HUES64 (cell line): ENCODE measurements at regions not wholly inside any gene's neighbourhood (a gene's known extent, or its start where the extent isn't known, plus 50 kb on each side); places are given as distances from the start of the nearest gene placed in this dataset.

Source experiments
- H3K27ac ChIP-seq: 2 replicates; pipeline ENCODE4 v1.7.0; 2013; ENCODE audit warnings: low read depth, low read length, inconsistent platforms
- H3K27me3 ChIP-seq: 2 replicates; pipeline ENCODE4 v1.6.1; 2013; ENCODE audit warnings: mild to moderate bottlenecking, low read length; ENCODE audit not compliant: insufficient read depth
- H3K36me3 ChIP-seq: 2 replicates; pipeline ENCODE4 v1.6.1; 2013; ENCODE audit warnings: mild to moderate bottlenecking, low read length; ENCODE audit not compliant: insufficient read depth
- H3K4me1 ChIP-seq: 2 replicates; pipeline ENCODE4 v1.6.1; 2013; ENCODE audit warnings: mild to moderate bottlenecking, low read length, moderate library complexity; ENCODE audit not compliant: insufficient read depth
- H3K4me3 ChIP-seq: 2 replicates; pipeline ENCODE4 v1.5.1; 2013; ENCODE audit warnings: mild to moderate bottlenecking, low read length, moderate library complexity
- H3K9ac ChIP-seq: 2 replicates; pipeline ENCODE4 v1.6.1; 2013; ENCODE audit warnings: mild to moderate bottlenecking, low read depth, low read length
- H3K9me3 ChIP-seq: 2 replicates; pipeline ENCODE4 v1.6.1; 2013; ENCODE audit warnings: low read depth, low read length; ENCODE audit not compliant: insufficient read depth
- WGBS: fragments of 150-250, 120-280 bp; methylation state at CpG from one replicate; pipeline ENCODE4 v1.1.7; 2013; ENCODE audit warnings: missing lambda C conversion rate; 5-methylcytosine and 5-hydroxymethylcytosine counted together

DNA sequence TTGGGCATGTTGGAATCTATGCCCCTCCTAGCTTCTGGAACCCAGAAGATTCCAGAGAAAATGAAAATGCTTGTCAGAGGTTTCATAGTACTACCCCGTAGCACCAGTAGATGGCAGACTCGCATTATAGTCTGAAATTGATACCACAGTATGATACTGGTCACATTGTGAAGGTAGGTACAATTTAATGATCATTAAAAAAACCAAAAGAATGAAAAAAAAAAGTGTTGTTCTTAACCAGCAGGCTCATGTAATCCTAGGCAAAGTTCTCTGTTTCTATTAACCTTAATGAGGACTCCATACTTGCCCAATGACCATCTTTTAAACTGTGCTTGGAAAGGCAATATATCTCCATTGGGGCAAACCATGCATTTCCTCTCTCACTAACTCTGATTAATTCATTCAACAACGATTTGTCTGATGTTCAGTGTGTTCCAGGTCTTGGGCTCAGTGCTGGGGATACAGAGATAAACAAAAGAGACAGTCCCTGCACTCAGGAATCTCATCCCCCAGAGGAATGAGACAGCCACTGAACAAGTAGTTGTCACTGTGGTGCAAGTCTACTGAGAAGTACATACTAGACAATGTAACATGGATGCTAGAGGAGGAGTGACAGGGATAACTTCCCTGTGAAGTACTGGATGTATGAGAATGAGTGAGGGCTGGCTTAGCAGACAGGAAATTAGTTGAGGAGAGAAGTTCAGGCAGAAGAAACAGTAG lies 223.5 kb upstream of the PHYHIPL start:
- WGBS: 6% methylated on average over 3 of the region's 3 CpGs
- H3K27ac ChIP-seq: no peak overlapping the region

GRCh38 chr10:58954178-58954577 lies 222.3 kb upstream of the PHYHIPL start:
- 98% methylated on average over 2 of the region's 2 CpGs for WGBS
- no peaks in the 10 kb centered on the region for H3K9me3 ChIP-seq
- no peaks in the 10 kb centered on the region for H3K36me3 ChIP-seq
- H3K27ac ChIP-seq: no peak overlapping the region
- peaks cover 10% of the 10 kb centered on the region; the same call in 1 of the 2 replicates for H3K27me3 ChIP-seq
- no peak overlapping the region for H3K4me3 ChIP-seq
- H3K4me1 ChIP-seq: no peaks in the 10 kb centered on the region
- no peak overlapping the region for H3K9ac ChIP-seq

More for the DNA sequence above, 223.5 kb upstream of the PHYHIPL start:
- Histone ChIP-seq H3K4me3 (no peak overlapping the region), H3K4me1 (no peaks in the 10 kb centered on the region), H3K9ac (no peak overlapping the region), H3K36me3 (no peaks in the 10 kb centered on the region), H3K9me3 (no peaks in the 10 kb centered on the region), H3K27me3 (peaks cover 2% of the 10 kb centered on the region; the same call in 1 of the 2 replicates)

DNA sequence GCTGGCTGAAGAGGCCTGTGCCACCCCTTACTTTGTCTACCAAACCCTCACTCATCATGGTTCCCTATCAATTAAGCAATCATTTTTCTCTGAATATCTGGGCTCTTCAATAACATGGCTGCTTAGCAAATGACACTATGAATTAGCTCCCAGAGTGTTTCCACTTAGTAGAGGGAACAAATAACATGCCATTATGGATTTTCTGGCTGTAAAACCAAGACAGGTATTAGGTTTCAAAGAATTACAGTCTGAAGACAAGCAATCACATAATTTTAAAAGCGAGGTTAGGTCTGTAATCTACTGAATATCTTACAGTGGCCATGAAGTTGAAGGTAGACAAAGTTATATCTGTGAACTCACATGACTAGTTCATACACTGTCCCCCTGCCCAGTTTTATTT lies 220.8 kb upstream of the PHYHIPL start:
- H3K9ac ChIP-seq: no peak overlapping the region
- no peak overlapping the region for H3K27ac ChIP-seq
- no peak overlapping the region for H3K4me3 ChIP-seq
- H3K9me3 ChIP-seq: no peaks in the 10 kb centered on the region
- H3K4me1 ChIP-seq: no peaks in the 10 kb centered on the region
- 100% methylated on average over 1 of the region's 1 CpG for WGBS
- H3K36me3 ChIP-seq: no peaks in the 10 kb centered on the region
- peaks cover 16% of the 10 kb centered on the region; the same call in 1 of the 2 replicates for H3K27me3 ChIP-seq

- Histone ChIP-seq H3K4me1 (no peaks in the 10 kb centered on the region), H3K4me3 (no peak overlapping the region), H3K9ac (no peak overlapping the region), H3K27ac (no peak overlapping the region), H3K36me3 (no peaks in the 10 kb centered on the region), H3K27me3 (peaks cover 27% of the 10 kb centered on the region), H3K9me3 (no peaks in the 10 kb centered on the region)
- WGBS: 98% methylated on average over 2 of the region's 2 CpGs
Observed at GRCh38 chr10:58956926-58957325, 219.5 kb upstream of the PHYHIPL start.

DNA sequence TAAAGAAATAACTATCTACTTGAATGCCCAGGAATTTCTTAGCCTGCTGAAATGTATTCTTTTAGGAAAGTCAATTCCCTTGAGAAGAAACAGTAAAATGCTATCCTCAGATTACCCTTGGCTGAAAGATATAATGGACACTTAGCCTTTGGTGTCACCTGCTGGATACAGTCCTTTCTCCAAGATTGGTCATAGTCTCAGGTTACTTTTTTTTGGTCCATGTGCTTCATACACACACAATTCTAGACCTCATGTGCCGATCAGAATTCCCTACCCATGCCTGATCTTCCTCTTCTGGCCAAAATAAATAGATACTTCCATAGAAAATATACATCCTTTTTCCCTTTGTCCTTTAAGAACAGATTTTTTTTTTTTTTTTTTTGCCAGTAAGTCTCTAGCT lies 218.9 kb upstream of the PHYHIPL start:
- no peak overlapping the region for H3K4me3 ChIP-seq
- H3K9ac ChIP-seq: no peak overlapping the region
- no peaks in the 10 kb centered on the region for H3K9me3 ChIP-seq
- no peaks in the 10 kb centered on the region for H3K4me1 ChIP-seq
- no peak overlapping the region for H3K27ac ChIP-seq
- no peaks in the 10 kb centered on the region for H3K36me3 ChIP-seq
- 81% methylated on average over 1 of the region's 1 CpG for WGBS
- H3K27me3 ChIP-seq: peaks cover 33% of the 10 kb centered on the region

- no peaks in the 10 kb centered on the region for H3K36me3 ChIP-seq
- H3K27ac ChIP-seq: no peak overlapping the region; the same call in 1 of the 2 replicates
- peaks cover 67% of the 10 kb centered on the region for H3K27me3 ChIP-seq
- H3K4me3 ChIP-seq: no peak overlapping the region
- peaks cover 38% of the 10 kb centered on the region for H3K4me1 ChIP-seq
- H3K9ac ChIP-seq: no peak overlapping the region
- no peaks in the 10 kb centered on the region for H3K9me3 ChIP-seq
- 62% methylated on average over 3 of the region's 3 CpGs for WGBS
Observed at GRCh38 chr10:58963101-58963534, 213.3 kb upstream of the PHYHIPL start.

- WGBS: 5% methylated on average over 3 of the region's 3 CpGs
- H3K9ac ChIP-seq: no peak overlapping the region
- H3K27me3 ChIP-seq: peaks cover 67% of the 10 kb centered on the region
- peaks cover 44% of the 10 kb centered on the region for H3K4me1 ChIP-seq
- no peaks in the 10 kb centered on the region for H3K36me3 ChIP-seq
- peak overlapping the region; percentile 61; the same call in 1 of the 2 replicates for H3K27ac ChIP-seq
- H3K9me3 ChIP-seq: no peaks in the 10 kb centered on the region
- peak overlapping the region; percentile 12; the same call in 1 of the 2 replicates for H3K4me3 ChIP-seq
Observed at GRCh38 chr10:58963723-58964124, 212.7 kb upstream of the PHYHIPL start.

DNA sequence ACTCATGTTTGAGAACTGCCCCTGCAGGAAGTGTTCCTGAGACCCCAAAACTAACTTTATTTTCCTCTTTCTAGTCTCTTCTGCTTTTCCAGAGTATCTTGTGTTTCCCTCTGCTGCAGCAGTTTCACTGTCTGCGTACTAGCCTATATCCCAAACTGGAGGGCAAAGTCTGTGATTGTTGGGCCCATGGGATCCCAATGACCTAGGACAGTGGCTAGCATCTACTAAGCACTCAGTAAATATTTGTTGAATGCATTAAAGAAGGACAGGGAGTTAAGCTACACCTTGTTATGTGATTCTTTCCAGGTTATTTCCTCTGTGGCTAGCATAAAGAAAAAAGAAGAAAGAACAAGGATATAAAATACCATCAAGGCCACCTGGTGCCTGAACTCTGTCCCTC lies 210.6 kb upstream of the PHYHIPL start:
- Histone ChIP-seq H3K9me3 (no peaks in the 10 kb centered on the region), H3K4me1 (peaks cover 46% of the 10 kb centered on the region), H3K27ac (no peak overlapping the region), H3K9ac (no peak overlapping the region), H3K4me3 (no peak overlapping the region), H3K27me3 (peaks cover 68% of the 10 kb centered on the region), H3K36me3 (no peaks in the 10 kb centered on the region)
- WGBS: 84% methylated on average over 1 of the region's 1 CpG

GRCh38 chr10:58967551-58968388 lies 208.7 kb upstream of the PHYHIPL start:
- peak overlapping the region; percentile 20; the same call in 1 of the 2 replicates for H3K27ac ChIP-seq
- WGBS: 11% methylated on average over 19 of the region's 19 CpGs
- H3K36me3 ChIP-seq: no peaks in the 10 kb centered on the region
- H3K9ac ChIP-seq: 0 out of 2 replicates have a peak overlapping the region, but pooled peaks have one; percentile 8
- peaks cover 49% of the 10 kb centered on the region for H3K27me3 ChIP-seq
- no peaks in the 10 kb centered on the region for H3K9me3 ChIP-seq
- H3K4me1 ChIP-seq: peaks cover 46% of the 10 kb centered on the region
- H3K4me3 ChIP-seq: peak overlapping the region; percentile 29

DNA sequence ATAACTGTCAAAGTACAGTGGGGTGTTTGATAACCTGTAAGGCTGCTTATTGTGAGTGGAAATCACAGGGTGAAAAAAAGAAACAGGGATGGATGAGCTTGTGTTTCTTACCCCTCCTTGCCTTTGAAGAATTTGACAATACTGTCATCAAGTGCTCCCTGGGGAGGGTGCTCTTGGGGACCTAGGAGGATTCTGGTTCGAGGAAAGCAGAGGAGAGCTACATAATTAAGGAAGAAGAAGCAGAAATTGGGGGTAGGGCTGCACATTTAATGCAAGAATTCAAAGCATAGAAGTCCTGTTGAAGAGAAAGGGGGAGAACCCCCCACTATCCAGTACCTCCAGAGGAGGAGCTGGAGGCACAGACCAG lies 208.1 kb upstream of the PHYHIPL start:
- H3K27ac ChIP-seq: 0 out of 2 replicates have a peak overlapping the region, but pooled peaks have one; percentile 20
- WGBS: 44% methylated on average over 1 of the region's 1 CpG
- no peaks in the 10 kb centered on the region for H3K36me3 ChIP-seq
- no peak overlapping the region for H3K9ac ChIP-seq
- no peaks in the 10 kb centered on the region for H3K9me3 ChIP-seq
- H3K4me3 ChIP-seq: peak overlapping the region; percentile 29; the same call in 1 of the 2 replicates
- H3K4me1 ChIP-seq: peaks cover 46% of the 10 kb centered on the region
- peaks cover 48% of the 10 kb centered on the region for H3K27me3 ChIP-seq

DNA sequence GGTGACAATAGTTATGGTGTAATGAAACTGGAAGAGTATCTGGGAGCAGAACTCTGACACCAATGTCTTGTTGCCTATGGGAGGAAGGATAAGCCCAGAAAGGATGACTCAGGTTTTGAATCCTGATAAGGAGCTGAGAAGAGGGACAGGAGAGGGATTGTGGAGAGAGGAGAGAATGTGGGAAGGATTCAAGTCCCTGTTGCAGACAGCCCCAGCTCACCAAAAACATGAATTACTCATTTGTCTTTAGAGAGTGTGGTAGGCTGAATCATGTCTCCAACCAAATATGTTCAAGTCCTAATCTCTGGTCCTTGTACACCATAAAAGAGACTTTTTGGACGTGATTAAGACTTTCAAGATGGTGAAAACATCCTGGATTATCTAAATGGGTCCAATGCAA lies 206.9 kb upstream of the PHYHIPL start:
- peaks cover 43% of the 10 kb centered on the region for H3K27me3 ChIP-seq
- H3K4me1 ChIP-seq: peaks cover 42% of the 10 kb centered on the region
- 93% methylated on average over 1 of the region's 1 CpG for WGBS
- H3K36me3 ChIP-seq: no peaks in the 10 kb centered on the region
- no peaks in the 10 kb centered on the region for H3K9me3 ChIP-seq
- H3K4me3 ChIP-seq: no peak overlapping the region
- no peak overlapping the region for H3K9ac ChIP-seq
- H3K27ac ChIP-seq: no peak overlapping the region
